Neutrophil (primary cell): ENCODE measurements at regions not wholly inside any gene's neighbourhood (a gene's known extent, or its start where the extent isn't known, plus 50 kb on each side); places are given as distances from the start of the nearest gene placed in this dataset.

Source experiments
- H3K27ac ChIP-seq: fragments of 200-600 bp; sonication (generic); 2 replicates; pipeline ENCODE4 v1.5.1; 2016; ENCODE audit warnings: mild to moderate bottlenecking, moderate library complexity
- H3K27me3 ChIP-seq: fragments of 200-600 bp; sonication (generic); 2 replicates; pipeline ENCODE4 v1.6.0; 2016; ENCODE audit warnings: mild to moderate bottlenecking
- H3K36me3 ChIP-seq: fragments of 200-600 bp; sonication (generic); 2 replicates; pipeline ENCODE4 v1.5.1; 2017
- H3K4me1 ChIP-seq, 2 experiments: fragments of 200-600 bp in 1 of 2; sonication (generic) in 1 of 2; 1 replicate in 1 of 2; 2 replicates in 1 of 2; pipeline versions ENCODE4 v1.5.1 to v1.6.1; 2013 to 2016; ENCODE audit warnings: low read depth in 1 of 2, low read length in 1 of 2, mild to moderate bottlenecking in 1 of 2, moderate library complexity in 1 of 2; ENCODE audit not compliant: control insufficient read depth in 1 of 2, insufficient read depth in 1 of 2
- H3K4me3 ChIP-seq, 2 experiments: fragments of 200-600 bp in 1 of 2; sonication (generic) in 1 of 2; 1 replicate in 1 of 2; 2 replicates in 1 of 2; pipeline ENCODE4 v1.5.1; 2013 to 2016; ENCODE audit warnings: low read depth in 1 of 2, low read length in 1 of 2, mild to moderate bottlenecking in 1 of 2, moderate library complexity in 1 of 2
- H3K9me3 ChIP-seq: fragments of 200-600 bp; sonication (generic); 2 replicates; pipeline ENCODE4 v1.5.1; 2016
- CTCF ChIP-seq: fragments of 200-600 bp; sonication (generic); IDR thresholded peaks from 2 replicates; pipeline ENCODE4 v1.5.1; 2016; ENCODE audit warnings: antibody characterized with exemption

- Histone ChIP-seq H3K4me1 (no peaks in the 10 kb centered on the region), H3K4me3 (no peak overlapping the region), H3K9me3 (no peaks in the 10 kb centered on the region), H3K36me3 (no peaks in the 10 kb centered on the region), H3K27me3 (peaks cover 8% of the 10 kb centered on the region), H3K27ac (no peak overlapping the region)
- no peak for TF ChIP-seq CTCF
Measured at GRCh38 chr10:78828647-78829539, 239.9 kb upstream of the ZMIZ1 start.

- H3K27ac ChIP-seq = no peak overlapping the region
- no peaks in the 10 kb centered on the region for H3K36me3 ChIP-seq
- no peaks in the 10 kb centered on the region for H3K9me3 ChIP-seq
- H3K4me1 ChIP-seq = no peaks in the 10 kb centered on the region
- H3K4me3 ChIP-seq = no peak overlapping the region
- no peak for TF ChIP-seq CTCF
- peaks cover 8% of the 10 kb centered on the region for H3K27me3 ChIP-seq
Measured at GRCh38 chr10:78829565-78829964, 239.2 kb upstream of the ZMIZ1 start.

- TF ChIP-seq CTCF = no peak
- no peak overlapping the region for H3K4me3 ChIP-seq
- peaks cover 8% of the 10 kb centered on the region for H3K27me3 ChIP-seq
- H3K9me3 ChIP-seq = no peaks in the 10 kb centered on the region
- H3K4me1 ChIP-seq = no peaks in the 10 kb centered on the region
- H3K27ac ChIP-seq = no peak overlapping the region
- H3K36me3 ChIP-seq = no peaks in the 10 kb centered on the region
Measured at GRCh38 chr10:78830062-78830975, 238.4 kb upstream of the ZMIZ1 start.

GRCh38 chr10:78830976-78831375 is 237.8 kb upstream of the ZMIZ1 start:
- H3K36me3 ChIP-seq = no peaks in the 10 kb centered on the region
- H3K4me1 ChIP-seq = no peaks in the 10 kb centered on the region
- peaks cover 8% of the 10 kb centered on the region for H3K27me3 ChIP-seq
- no peaks in the 10 kb centered on the region for H3K9me3 ChIP-seq
- TF ChIP-seq CTCF = no peak
- H3K27ac ChIP-seq = no peak overlapping the region
- no peak overlapping the region for H3K4me3 ChIP-seq

- Histone ChIP-seq H3K4me1 (no peaks in the 10 kb centered on the region), H3K4me3 (no peak overlapping the region), H3K9me3 (no peaks in the 10 kb centered on the region), H3K36me3 (no peaks in the 10 kb centered on the region), H3K27me3 (peaks cover 8% of the 10 kb centered on the region), H3K27ac (no peak overlapping the region)
- TF ChIP-seq CTCF = no peak
Measured at GRCh38 chr10:78831461-78831860, 237.3 kb upstream of the ZMIZ1 start.
